NCI-H226 (cell line): ENCODE measurements at regions not wholly inside any gene's neighbourhood (a gene's known extent, or its start where the extent isn't known, plus 50 kb on each side); places are given as distances from the start of the nearest gene placed in this dataset.
"Not testable (repeated sequence)": the region's sequence is repeated elsewhere in the genome, so short reads cannot be mapped to it uniquely, and the experiment has no call there.

ENCODE experiments used
- DNase-seq: peaks from one replicate; pipeline ENCODE4 v3.0.0-alpha.2; 2015

DNA sequence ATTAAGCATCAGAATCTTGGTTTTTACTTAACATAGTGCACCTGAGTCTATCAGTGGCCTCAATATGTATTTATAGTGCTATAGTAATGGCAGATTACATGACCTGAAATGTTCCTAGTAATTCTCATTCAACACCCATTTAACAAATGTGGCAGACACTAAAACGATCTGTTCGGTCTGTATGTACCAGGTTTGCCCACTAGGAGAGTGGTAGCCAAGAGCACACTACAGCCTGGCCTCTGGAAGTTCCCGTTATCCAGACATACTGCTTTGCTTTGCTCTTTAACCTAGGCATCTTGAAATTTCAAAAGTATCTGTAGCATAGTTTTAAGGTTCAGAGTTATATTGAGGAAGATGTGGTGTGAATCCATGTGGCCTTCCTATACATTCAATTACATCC, 395.7 kb upstream of the NRG3 start:
- DNase-seq = no peak

DNA sequence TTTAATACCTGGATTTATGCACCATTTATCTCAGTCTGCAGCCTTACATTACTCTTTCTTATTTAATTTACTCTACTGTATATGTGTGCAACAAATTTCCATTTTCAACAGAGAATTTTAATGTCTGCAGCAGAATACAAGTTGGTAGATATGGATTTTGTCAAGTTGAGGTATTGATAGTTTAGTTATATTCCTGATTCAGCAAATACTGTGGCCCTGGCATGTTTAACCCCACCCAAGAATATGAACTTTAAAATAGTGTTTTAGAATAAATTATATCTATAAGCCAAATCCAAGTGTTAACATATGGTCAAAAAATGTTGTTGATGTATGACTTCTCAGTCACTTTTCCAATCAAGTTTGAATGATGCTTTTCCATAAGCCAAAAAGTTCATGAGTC, 378.4 kb upstream of the NRG3 start:
- no peak for DNase-seq

GRCh38 chr10:81498011-81498551, 376.9 kb upstream of the NRG3 start:
- no peak for DNase-seq

DNA sequence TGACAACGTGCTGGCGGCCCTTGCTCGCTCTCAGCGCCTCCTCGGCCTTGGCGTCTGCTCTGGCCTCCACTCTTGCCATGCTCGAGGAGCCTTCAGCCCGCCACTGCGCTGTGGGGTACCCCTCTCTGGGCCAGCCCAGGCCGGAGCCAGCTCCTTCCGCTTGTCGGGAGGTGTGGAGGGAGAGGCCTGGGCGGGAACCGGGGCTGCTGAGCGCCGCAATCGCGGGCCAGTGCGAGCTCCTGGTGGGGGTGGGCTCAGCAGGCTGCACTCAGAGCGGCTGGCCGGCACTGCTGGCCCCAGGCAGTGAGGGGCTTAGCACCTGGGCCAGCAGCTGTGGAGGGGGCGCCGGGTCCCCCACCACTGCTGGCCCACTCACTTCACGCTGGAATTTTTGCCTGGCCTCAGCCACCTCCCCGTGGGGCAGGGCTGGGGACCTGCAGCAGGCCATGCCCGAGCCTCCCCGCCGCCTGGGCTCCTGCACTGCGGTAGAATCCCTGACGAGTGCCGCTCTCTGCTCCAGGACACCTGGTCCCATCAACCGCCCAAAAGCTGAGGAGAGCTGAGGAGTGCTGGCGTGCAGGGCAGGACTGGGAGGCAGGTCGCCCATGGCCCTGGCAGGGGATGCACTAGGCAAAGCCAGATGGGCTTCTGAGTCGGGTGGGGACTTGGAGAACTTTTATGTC, 372.2 kb upstream of the NRG3 start:
- no peak for DNase-seq

- DNase-seq = not testable (repeated sequence)
Measured at GRCh38 chr10:81505777-81506176, 369.2 kb upstream of the NRG3 start.

- no peak for DNase-seq
Measured at GRCh38 chr10:81514811-81515210, 360.2 kb upstream of the NRG3 start.

DNA sequence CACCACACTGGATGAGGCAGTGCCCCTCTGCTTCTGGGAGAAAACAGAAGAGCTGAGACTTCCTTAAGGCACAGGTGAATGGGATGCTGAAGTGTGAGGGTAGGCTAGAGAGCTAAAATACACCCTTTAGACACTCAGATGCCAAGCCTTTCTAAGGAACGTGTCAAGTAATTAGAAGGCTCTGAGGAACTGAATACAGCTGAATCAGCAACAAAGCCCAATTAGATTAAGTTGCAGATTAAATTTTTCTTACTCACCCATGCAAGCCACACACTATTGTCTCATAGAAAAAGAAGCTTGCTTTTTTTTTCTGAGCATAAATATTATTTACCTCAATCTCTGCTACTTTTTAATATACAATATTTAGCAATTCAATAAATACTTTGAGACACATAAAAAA, 354.3 kb upstream of the NRG3 start:
- no peak for DNase-seq

DNA sequence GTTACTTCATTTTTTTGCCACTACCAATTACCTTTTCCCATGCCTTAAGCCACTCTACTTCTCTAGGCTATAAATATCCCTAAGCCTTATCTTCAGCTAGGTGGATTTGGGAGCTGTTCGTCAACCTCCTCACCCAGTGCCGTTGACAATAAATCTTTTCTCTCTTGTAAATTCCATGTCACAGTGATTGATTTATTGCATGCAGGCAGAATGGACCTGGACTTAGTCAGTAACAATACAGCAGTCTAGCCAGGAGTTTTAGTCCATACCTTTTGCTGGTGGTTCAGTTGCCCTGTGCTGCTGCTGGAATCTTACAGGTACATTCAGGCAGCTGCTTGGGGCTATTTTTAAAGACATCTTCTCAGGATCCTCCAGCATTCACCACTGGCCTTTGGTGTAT, 350.5 kb upstream of the NRG3 start:
- DNase-seq = no peak

DNA sequence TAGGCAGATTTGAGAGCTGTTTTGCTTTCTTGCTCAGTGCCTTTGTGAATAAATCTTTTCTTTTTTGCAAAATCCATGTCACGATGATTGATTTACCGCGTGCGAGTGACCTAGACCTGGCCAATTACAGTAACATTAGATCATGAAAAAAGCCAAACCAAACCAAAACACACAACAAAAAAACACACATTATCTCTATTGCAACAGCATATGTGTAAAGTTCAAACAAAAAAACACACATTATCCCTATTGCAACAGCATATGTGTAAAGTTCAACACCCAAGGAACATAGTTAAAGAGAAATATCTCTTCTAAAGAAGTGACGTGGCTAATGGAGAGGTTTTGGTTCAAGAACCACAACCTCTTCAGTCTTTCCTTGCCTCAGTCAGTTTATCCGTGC, 342.6 kb upstream of the NRG3 start:
- DNase-seq = no peak

DNA sequence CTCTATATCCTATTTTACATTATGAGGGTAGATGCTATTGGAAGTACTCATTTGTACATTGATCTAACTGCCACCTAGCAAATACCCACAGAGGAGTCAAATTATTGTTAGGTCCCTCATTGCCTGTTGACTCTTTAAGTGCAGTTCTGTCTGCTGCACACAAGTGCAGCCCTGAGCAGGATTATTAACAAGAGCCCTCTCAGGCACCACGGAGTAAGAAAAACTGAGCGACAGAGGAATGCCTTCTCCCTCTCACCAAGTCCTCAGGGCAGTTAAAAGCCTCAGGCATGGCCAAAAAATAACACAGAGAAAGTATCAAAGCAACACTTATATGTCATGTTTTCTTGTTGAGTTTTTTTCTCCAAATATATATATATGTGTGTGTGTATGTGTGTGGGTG, 340.0 kb upstream of the NRG3 start:
- no peak for DNase-seq

DNA sequence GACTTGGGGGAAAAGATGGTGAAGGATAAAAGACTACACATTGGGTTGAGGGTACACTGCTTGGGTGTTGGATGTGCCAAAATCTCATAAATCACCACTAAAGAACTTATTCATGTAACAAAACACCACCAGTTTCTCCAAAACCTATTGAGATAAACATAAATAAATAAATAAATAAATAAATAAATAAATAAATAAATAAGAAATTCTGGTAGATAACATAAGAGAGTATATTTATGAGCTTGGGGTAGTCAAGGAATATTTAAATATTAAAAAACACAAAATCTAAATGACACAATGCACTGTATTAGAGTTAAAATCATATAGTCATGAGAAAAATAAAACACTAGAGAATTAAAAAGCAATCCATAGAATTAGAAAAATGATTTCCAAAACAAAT, 333.5 kb upstream of the NRG3 start:
- no peak for DNase-seq

- no peak for DNase-seq
Measured at GRCh38 chr10:81546243-81546642, 328.8 kb upstream of the NRG3 start.

GRCh38 chr10:81548160-81548559, 326.8 kb upstream of the NRG3 start:
- DNase-seq = no peak

- DNase-seq = no peak
Measured at GRCh38 chr10:81564143-81564542, 310.9 kb upstream of the NRG3 start.

DNA sequence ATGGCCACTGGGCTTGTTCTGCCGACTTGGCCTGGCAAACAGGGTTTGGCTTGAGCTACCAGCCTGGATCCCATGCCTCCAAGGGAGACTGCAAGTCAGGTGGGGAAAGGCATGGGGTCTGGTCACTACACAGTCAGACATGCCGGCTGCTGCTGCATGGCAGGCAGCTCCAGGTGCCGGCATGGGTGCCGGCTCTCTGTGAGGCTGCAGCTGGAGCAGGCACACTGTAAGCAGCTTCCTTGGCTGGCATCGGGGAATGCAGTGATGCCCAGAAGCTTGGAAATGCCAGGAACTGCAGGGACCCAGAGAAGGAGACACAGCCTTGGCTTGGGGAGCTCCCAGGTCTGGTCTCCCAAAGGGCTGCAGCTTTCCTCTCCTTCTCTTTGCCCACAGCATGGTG, 305.5 kb upstream of the NRG3 start:
- DNase-seq = no peak

DNA sequence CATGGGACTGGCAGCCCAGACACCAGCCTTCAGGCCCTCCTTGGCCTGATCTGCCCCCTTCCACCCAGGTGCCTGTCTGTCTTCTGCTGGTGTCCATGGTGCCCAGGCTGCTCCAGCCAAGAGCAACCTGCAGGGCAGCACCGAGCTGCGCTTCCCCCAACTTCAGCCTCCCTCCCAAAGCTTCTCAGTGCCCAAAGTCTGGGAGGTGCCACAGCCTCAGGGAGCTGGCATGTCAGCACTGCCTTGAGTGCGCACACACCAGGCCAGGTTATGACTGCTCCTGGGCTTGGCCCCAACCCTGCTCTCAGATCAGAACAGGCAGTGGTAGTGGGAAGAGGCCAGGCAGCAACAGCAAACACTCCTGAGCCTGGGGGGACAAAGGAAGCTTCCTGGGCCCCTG, 304.6 kb upstream of the NRG3 start:
- no peak for DNase-seq

GRCh38 chr10:81570878-81571794, 303.9 kb upstream of the NRG3 start:
- no peak for DNase-seq

DNA sequence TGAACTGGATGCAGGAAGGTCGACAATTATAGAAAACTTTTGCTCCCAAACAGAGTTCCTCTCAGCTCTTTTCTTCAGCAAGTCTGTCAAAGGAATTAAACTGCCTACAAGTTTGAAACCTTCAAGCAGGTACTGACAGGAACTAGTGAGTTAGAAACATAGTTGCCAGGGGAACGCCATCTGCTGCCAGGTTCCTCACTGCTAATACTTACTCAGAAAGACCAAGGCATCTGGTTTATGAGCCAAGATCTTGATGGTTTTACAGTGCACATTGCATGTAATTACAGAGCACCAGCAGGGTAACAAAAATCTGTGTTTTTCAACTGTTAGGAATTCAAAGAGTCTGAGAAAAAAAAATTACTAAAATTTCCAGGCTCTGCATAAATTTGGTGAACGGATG, 300.0 kb upstream of the NRG3 start:
- DNase-seq = no peak

- DNase-seq = no peak
Measured at GRCh38 chr10:81576336-81576735, 298.7 kb upstream of the NRG3 start.

DNA sequence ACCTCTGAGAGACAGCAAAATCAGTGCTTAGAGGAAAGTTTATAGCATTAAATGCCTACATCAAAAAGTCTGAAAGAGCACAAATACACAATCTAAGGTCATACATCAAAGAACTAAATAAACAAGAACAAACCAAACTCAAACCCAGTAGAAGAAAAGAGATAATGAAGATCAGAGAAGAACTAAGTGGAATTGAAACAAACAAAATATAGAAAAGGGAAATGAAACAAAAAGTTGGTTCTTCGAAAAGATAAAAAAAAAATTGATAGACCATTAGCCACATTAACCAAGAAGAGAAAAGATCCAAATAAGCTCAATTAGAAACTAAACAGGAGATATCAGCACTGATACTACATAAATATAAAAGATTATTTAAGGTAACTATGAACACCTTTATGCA, 280.0 kb upstream of the NRG3 start:
- DNase-seq = no peak

DNA sequence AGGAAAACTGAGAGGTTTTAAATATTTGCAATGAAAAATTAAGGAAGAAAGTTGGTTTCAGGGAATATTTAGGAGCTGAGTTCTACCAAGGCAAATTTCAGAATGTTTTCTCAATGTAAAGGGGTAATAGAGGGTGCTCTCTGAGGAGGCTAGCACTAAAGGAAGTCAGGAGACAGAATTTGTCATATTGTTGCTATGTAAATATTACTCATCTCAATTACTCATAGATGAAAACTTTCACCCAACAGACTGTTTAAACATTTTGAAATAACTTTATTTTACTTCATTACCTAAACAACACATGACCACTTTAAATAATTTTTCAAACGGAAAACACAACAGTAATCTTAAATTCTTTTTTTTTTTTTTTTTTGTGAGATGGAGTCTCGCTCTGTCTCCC, 274.8 kb upstream of the NRG3 start:
- DNase-seq = no peak

DNA sequence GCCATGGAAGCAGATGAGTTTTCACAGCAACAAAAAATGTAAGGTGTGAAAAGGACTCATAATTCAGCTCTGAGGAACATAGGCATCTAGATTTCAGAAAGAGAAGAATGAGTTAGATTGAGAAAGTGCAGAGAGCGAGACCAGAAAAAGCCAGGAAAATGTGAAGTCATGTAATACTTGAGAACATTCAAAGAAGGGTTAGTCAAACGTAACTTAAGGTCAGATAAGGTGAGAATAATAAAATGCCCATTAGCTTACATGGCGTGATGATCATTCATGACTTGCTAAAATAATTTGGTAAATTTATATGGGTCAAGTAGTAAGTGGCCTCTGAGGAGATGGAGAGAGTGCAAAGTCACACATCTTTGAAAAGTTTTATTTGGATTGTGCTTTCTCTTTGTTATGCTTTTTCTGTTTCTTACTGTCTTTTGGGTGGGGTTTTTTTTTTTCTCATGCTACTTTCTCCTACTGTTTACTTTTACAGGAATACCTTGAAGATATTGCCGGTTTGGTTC, 271.8 kb upstream of the NRG3 start:
- DNase-seq = no peak

GRCh38 chr10:81644485-81644884, 230.5 kb upstream of the NRG3 start:
- DNase-seq = not testable (repeated sequence)

DNA sequence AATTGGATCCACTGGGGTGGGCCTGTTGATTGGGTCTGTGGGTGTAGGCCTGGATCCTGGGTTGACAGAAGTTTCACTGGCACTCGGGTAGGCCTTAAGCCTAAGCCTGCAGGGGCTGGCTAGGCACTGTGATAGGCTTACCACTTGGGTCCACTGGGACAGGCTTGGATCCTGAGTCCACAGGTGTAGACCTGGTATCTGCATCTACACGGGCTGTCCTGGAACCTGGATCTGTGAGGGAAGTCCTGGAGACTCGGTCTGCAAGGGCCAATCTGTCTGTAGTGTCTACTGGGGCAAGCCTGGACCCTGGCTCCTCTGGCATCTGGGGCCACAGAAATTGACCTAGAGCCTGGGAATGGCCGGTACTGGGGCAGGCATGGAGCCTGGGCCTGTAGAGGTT, 219.0 kb upstream of the NRG3 start:
- DNase-seq = no peak
